SK-N-SH (cell line): ENCODE measurements at regions not wholly inside any gene's neighbourhood (a gene's known extent, or its start where the extent isn't known, plus 50 kb on each side); places are given as distances from the start of the nearest gene placed in this dataset.

Experiments used
- CTCF ChIA-PET: fragments of 300-600, 350-600 bp; formaldehyde crosslinking; extraction: SDS; loops from one replicate; lab custom pipeline; 2021; lab: Yijun Ruan, JAX
- POLR2A ChIA-PET: fragments of 350-600 bp; sonication (Branson Sonifier 250); formaldehyde crosslinking; extraction: SDS; loops from one replicate; lab custom pipeline; 2020; ENCODE audit warnings: antibody characterized with exemption, inconsistent platforms; lab: Yijun Ruan, JAX
- DNase-seq: peaks from one replicate; pipeline ENCODE4 v3.0.0; 2012
- H2AFZ ChIP-seq: fragments of 200-600 bp; sonication (generic); 2 replicates; pipeline ENCODE4 v1.8.1; 2016; ENCODE audit warnings: antibody characterized with exemption, mild to moderate bottlenecking, low read depth
- H3F3A ChIP-seq: fragments of 200-600 bp; sonication (generic); replicated peaks from 2 replicates; pipeline ENCODE3; 2016; ENCODE audit warnings: antibody characterized with exemption, mild to moderate bottlenecking; ENCODE audit not compliant: insufficient read depth
- H3K27ac ChIP-seq, 2 experiments: fragments of 200-500 bp in 1 of 2; fragments of 200-600 bp in 1 of 2; sonication (Bioruptor generic) in 1 of 2; sonication (generic), shearing (Covaris generic) in 1 of 2; 2 replicates each; pipeline versions ENCODE4 v1.5.1 to v1.6.1; 2014 to 2016; ENCODE audit warnings: low read depth in 2 of 2, inconsistent platforms in 1 of 2, low read length in 1 of 2, mild to moderate bottlenecking in 1 of 2, mixed read lengths in 1 of 2
- H3K27me3 ChIP-seq: fragments of 200-600 bp; sonication (generic), shearing (Covaris generic); 2 replicates; pipeline ENCODE4 v1.6.1; 2016; ENCODE audit warnings: mixed run types; ENCODE audit not compliant: insufficient read depth
- H3K36me3 ChIP-seq, 2 experiments: fragments of 200-500 bp in 1 of 2; fragments of 200-600 bp in 1 of 2; sonication (Bioruptor generic) in 1 of 2; sonication (generic) in 1 of 2; replicated peaks in 1 of 2; 2 replicates each; pipeline versions ENCODE3 to v1.5.1; 2014 to 2016; ENCODE audit warnings: low read length in 1 of 2, mild to moderate bottlenecking in 1 of 2; ENCODE audit not compliant: insufficient read depth in 2 of 2, control insufficient read depth in 1 of 2
- H3K4me1 ChIP-seq, 2 experiments: fragments of 200-500 bp in 1 of 2; fragments of 200-600 bp in 1 of 2; sonication (Bioruptor generic) in 1 of 2; sonication (generic), shearing (Covaris generic) in 1 of 2; 2 replicates each; pipeline versions ENCODE4 v1.5.1 to v1.6.1; 2014 to 2016; ENCODE audit warnings: low read depth in 1 of 2, low read length in 1 of 2, mixed run types in 1 of 2; ENCODE audit not compliant: insufficient read depth in 2 of 2, control insufficient read depth in 1 of 2
- H3K4me2 ChIP-seq: fragments of 200-600 bp; sonication (generic), shearing (Covaris generic); 2 replicates; pipeline ENCODE4 v1.6.1; 2017; ENCODE audit warnings: mixed run types
- H3K4me3 ChIP-seq, 2 experiments: fragments of 200-500 bp in 1 of 2; fragments of 200-600 bp in 1 of 2; sonication (Bioruptor generic) in 1 of 2; sonication (generic), shearing (Covaris generic) in 1 of 2; 2 replicates each; pipeline versions ENCODE4 v1.5.1 to v1.8.1; 2014 to 2016; ENCODE audit warnings: low read depth in 2 of 2, inconsistent platforms in 1 of 2, low read length in 1 of 2, mild to moderate bottlenecking in 1 of 2, mixed read lengths in 1 of 2, moderate library complexity in 1 of 2
- H3K79me2 ChIP-seq: fragments of 200-600 bp; sonication (generic); 2 replicates; pipeline ENCODE4 v1.8.1; 2017; ENCODE audit warnings: mild to moderate bottlenecking; ENCODE audit not compliant: insufficient read depth
- H3K9ac ChIP-seq: fragments of 200-600 bp; sonication (generic); 2 replicates; pipeline ENCODE4 v1.6.1; 2017; ENCODE audit warnings: mixed run types
- H3K9me2 ChIP-seq: fragments of 200-600 bp; sonication (generic); 2 replicates; pipeline ENCODE4 v1.6.1; 2017; ENCODE audit warnings: mixed run types
- H3K9me3 ChIP-seq: fragments of 200-600 bp; sonication (generic); 2 replicates; pipeline ENCODE4 v1.6.1; 2017; ENCODE audit warnings: mixed run types, mild to moderate bottlenecking, moderate library complexity
- H4K20me1 ChIP-seq: fragments of 200-600 bp; sonication (generic); 2 replicates; pipeline ENCODE4 v1.6.1; 2017; ENCODE audit warnings: mild to moderate bottlenecking, mixed run types; ENCODE audit not compliant: insufficient read depth
- EP300 ChIP-seq, 2 experiments: IDR thresholded peaks; 2 replicates each; pipeline versions ENCODE4 v1.4.0 to v1.6.1; 2012; ENCODE audit warnings: borderline replicate concordance in 1 of 2, low read depth in 1 of 2, low read length in 1 of 2
- EZH2phosphoT487 ChIP-seq: fragments of 200-600 bp; sonication (generic); IDR thresholded peaks from 2 replicates; pipeline ENCODE4 v1.6.1; 2017; ENCODE audit warnings: low read depth, mixed run types, mild to moderate bottlenecking, antibody characterized with exemption, moderate library complexity, borderline replicate concordance
- FOSL2 ChIP-seq: IDR thresholded peaks from 2 replicates; pipeline ENCODE4 v1.4.0; 2012; ENCODE audit warnings: low read depth, mild to moderate bottlenecking, moderate library complexity, borderline replicate concordance
- NFIC ChIP-seq: IDR thresholded peaks from 2 replicates; pipeline ENCODE4 v1.4.0; 2012; ENCODE audit warnings: borderline replicate concordance
- NRF1 ChIP-seq: IDR thresholded peaks from 2 replicates; pipeline ENCODE4 v1.6.1; 2012; ENCODE audit warnings: low read depth, mild to moderate bottlenecking, low read length
- RCOR1 ChIP-seq: fragments of 150-350 bp; IDR thresholded peaks from 2 replicates; pipeline ENCODE4 v1.6.1; 2017; ENCODE audit warnings: antibody characterized with exemption, low read length
- TCF12 ChIP-seq: IDR thresholded peaks from 2 replicates; pipeline ENCODE4 v1.4.0; 2012
- YY1 ChIP-seq: IDR thresholded peaks from 2 replicates; pipeline ENCODE4 v1.4.0; 2012; ENCODE audit warnings: low read depth, mild to moderate bottlenecking
- WGBS: methylation state at CpG from one replicate; pipeline ENCODE4 v1.1.6; 2017; ENCODE audit warnings: low lambda C conversion rate; 5-methylcytosine and 5-hydroxymethylcytosine counted together
- TF ChIP-seq, protein P1 (sequence below): IDR thresholded peaks from 2 replicates; pipeline ENCODE4 v1.4.0; 2012; ENCODE audit warnings: low read depth
- TF ChIP-seq, protein P2 (sequence below): fragments of 150-350 bp; IDR thresholded peaks from 2 replicates; pipeline ENCODE4 v1.6.1; 2017; ENCODE audit warnings: antibody characterized with exemption, low read length, low read depth, borderline replicate concordance
- TF ChIP-seq, protein P3 (sequence below): fragments of 150-350 bp; IDR thresholded peaks from 2 replicates; pipeline ENCODE4 v1.6.1; 2016; ENCODE audit warnings: mild to moderate bottlenecking, low read depth, low read length

DNA sequence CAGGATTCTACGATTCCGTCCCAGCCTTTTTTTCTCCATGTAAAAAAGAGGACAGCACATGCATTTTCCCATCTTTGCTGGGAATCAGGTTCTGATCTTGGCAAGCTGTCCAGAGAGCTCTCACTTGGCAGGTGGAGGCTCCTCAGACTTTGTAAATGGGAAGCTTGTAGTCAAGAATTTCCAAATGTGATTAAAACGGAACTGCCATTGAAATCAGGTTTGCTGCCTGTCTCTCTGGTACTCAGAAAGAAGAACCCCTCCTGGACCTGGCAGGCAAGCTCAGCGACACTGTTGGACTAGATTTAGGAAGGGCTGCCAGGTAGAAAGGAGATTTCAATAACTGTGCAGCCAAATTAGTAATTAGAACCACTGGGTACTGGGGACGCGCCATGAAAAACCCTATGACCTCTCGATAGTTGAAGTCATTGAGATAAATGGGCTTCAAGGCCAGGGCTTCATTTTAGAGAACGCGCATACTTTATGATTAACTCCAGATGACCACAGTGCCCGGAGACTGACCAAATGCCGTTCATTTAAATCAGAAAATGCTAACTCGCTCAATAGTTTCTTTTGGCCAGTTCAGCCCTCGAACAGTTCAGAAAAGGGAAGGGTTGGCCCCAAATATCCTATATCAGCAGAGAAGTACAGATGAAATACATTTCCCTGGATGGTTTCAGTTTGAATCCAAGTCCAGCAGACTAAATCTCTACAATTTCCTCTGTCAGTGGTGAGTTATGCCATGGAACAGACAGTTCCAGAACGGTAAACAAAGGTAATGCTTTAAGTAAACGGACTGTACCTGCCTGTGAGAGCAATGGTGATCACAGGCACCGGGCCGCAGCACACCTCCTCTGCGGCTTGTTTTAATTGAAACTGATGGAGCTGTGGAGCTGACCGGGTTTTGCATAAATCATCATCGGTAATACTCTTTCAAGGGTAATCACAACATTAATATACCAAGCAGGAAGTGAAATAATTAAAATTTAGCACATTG, 517.4 kb downstream of the RFC3 start:
- Histone ChIP-seq H3K4me2 (no peak overlapping the region), H2AFZ (no peak overlapping the region)
- CTCF ChIA-PET = interaction anchor here (1.9 kb wide), 1 partner anchor 10 kb away, joined by 6 read pairs; no protein-coding TSS in a partner anchor

DNA sequence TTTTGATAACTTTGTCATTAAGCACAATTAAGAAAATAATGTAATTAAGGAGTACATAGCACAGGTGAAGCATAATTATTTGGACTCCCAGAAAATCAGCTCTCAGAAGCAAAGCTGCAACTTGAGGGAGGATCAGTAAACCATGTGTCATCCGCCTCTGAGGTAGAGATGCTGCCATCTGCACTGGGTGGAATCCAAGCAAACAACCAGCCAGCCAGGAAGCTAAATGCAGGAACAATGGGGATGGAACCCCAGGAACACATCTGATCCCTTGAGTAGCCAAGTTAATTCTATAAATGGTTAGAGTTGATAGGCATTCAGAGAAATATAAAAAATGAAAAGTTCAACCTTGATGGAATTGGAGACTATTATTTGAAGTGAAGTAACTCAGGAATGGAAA, 520.2 kb downstream of the RFC3 start:
- Histone ChIP-seq H3F3A (no peaks in the 10 kb centered on the region), H2AFZ (no peak overlapping the region), H4K20me1 (no peaks in the 10 kb centered on the region), H3K4me3 (no peak overlapping the region), H3K9me2 (no peaks in the 10 kb centered on the region), H3K4me2 (no peak overlapping the region), H3K9ac (no peak overlapping the region), H3K79me2 (no peaks in the 10 kb centered on the region), H3K4me1 (no peaks in the 10 kb centered on the region), H3K36me3 (no peaks in the 10 kb centered on the region), H3K27ac (no peak overlapping the region), H3K9me3 (no peaks in the 10 kb centered on the region), H3K27me3 (no peaks in the 10 kb centered on the region)
- no peak for DNase-seq
- CTCF ChIA-PET = no interaction called here
- 100% methylated on average over 1 of the region's 1 CpG for WGBS
- POLR2A ChIA-PET = no interaction called here
- TF ChIP-seq FOSL2 = no peak

More for the DNA sequence above, 517.4 kb downstream of the RFC3 start:
- Histone ChIP-seq H3K79me2 (no peaks in the 10 kb centered on the region), H3K4me3 (no peak overlapping the region), H3K27me3 (no peaks in the 10 kb centered on the region), H3K36me3 (no peaks in the 10 kb centered on the region), H3K9ac (no peak overlapping the region), H3K9me2 (no peaks in the 10 kb centered on the region), H3F3A (no peaks in the 10 kb centered on the region), H4K20me1 (no peaks in the 10 kb centered on the region), H3K27ac (no peak overlapping the region), H3K9me3 (no peaks in the 10 kb centered on the region), H3K4me1 (no peaks in the 10 kb centered on the region; a peak in 2 of 4 replicates)
- WGBS = 90% methylated on average over 20 of the region's 20 CpGs
- POLR2A ChIA-PET = no interaction called here
- DNase-seq = no peak
- TF ChIP-seq, protein P1, sequence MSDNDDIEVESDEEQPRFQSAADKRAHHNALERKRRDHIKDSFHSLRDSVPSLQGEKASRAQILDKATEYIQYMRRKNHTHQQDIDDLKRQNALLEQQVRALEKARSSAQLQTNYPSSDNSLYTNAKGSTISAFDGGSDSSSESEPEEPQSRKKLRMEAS = no peak

DNA sequence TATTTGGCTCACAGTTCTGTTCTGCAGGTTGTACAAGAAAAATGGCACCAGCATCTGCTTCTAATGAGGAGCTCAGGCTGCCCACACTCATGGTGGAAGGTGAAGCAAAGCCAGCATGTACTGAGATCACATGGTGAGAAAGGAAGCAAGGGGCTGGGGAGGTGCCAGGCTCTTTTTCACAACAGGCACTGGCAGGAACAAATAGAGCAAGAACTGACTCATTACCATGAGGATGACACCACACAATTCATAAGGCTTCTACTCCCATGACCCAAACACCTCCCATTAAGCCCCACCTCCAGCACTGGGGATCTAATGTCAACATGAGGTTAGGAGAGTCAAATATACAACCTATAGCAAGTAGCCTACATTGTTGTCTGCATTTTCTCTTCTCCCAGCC, 522.6 kb downstream of the RFC3 start:
- H3K4me3 ChIP-seq = no peak overlapping the region
- no peaks in the 10 kb centered on the region for H3F3A ChIP-seq
- H3K79me2 ChIP-seq = no peaks in the 10 kb centered on the region
- ChIA-PET CTCF (no interaction called here), POLR2A (no interaction called here)
- H3K4me2 ChIP-seq = no peak overlapping the region
- TF ChIP-seq YY1 (no peak), EZH2phosphoT487 (no peak), TCF12 (no peak), EP300 (IDR thresholded peaks at IDR 0.05; ENCODE audit: borderline replicate concordance in 1 of 2, low read depth in 1 of 2, low read length in 1 of 2) (no peak), RCOR1 (no peak), NRF1 (no peak), NFIC (no peak)
- TF ChIP-seq, protein P2, sequence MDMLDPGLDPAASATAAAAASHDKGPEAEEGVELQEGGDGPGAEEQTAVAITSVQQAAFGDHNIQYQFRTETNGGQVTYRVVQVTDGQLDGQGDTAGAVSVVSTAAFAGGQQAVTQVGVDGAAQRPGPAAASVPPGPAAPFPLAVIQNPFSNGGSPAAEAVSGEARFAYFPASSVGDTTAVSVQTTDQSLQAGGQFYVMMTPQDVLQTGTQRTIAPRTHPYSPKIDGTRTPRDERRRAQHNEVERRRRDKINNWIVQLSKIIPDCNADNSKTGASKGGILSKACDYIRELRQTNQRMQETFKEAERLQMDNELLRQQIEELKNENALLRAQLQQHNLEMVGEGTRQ = no peak
- TF ChIP-seq, protein P1 = no peak
- TF ChIP-seq, protein P3, sequence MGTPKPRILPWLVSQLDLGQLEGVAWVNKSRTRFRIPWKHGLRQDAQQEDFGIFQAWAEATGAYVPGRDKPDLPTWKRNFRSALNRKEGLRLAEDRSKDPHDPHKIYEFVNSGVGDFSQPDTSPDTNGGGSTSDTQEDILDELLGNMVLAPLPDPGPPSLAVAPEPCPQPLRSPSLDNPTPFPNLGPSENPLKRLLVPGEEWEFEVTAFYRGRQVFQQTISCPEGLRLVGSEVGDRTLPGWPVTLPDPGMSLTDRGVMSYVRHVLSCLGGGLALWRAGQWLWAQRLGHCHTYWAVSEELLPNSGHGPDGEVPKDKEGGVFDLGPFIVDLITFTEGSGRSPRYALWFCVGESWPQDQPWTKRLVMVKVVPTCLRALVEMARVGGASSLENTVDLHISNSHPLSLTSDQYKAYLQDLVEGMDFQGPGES = no peak
- H3K9me2 ChIP-seq = no peaks in the 10 kb centered on the region
- H3K4me1 ChIP-seq = peaks cover 0 to 4% of the 10 kb centered on the region in 2 experiments; a peak in 2 of 4 replicates
- no peak overlapping the region for H3K9ac ChIP-seq
- no peak overlapping the region for H3K27ac ChIP-seq
- H3K36me3 ChIP-seq = no peaks in the 10 kb centered on the region
- no peaks in the 10 kb centered on the region for H3K9me3 ChIP-seq
- no peaks in the 10 kb centered on the region for H3K27me3 ChIP-seq
- no peak for DNase-seq
- no peak overlapping the region for H2AFZ ChIP-seq
- no peaks in the 10 kb centered on the region for H4K20me1 ChIP-seq
